GM19351 (cell line): ENCODE measurements at regions not wholly inside any gene's neighbourhood (a gene's known extent, or its start where the extent isn't known, plus 50 kb on each side); places are given as distances from the start of the nearest gene placed in this dataset.
"Not testable (repeated sequence)": the region's sequence is repeated elsewhere in the genome, so short reads cannot be mapped to it uniquely, and the experiment has no call there.

Experiments
- ATAC-seq: cut with Tn5 transposase; IDR thresholded peaks from one replicate; pipeline ENCODE4 v1.9.1; 2021; ENCODE audit warnings: mild to moderate bottlenecking, moderate library complexity; ENCODE audit not compliant: unreplicated experiment

- not testable (repeated sequence) for ATAC-seq
These were observed 773.7 kb upstream of the CITED2 start for GRCh38 chr6:140147825-140148814.

GRCh38 chr6:140140891-140141290, 766.4 kb upstream of the CITED2 start:
- ATAC-seq = no peak

GRCh38 chr6:140138311-140139010, 764.0 kb upstream of the CITED2 start:
- no peak for ATAC-seq

- ATAC-seq = no peak
These were observed 759.8 kb upstream of the CITED2 start for GRCh38 chr6:140134224-140134623.

- ATAC-seq = no peak
These were observed 755.6 kb upstream of the CITED2 start for GRCh38 chr6:140130074-140130473.

GRCh38 chr6:140124498-140124897, 750.0 kb upstream of the CITED2 start:
- no peak for ATAC-seq

- ATAC-seq = no peak
These were observed 733.7 kb upstream of the CITED2 start for GRCh38 chr6:140108167-140108566.

- no peak for ATAC-seq
These were observed 732.8 kb upstream of the CITED2 start for GRCh38 chr6:140107216-140107615.

GRCh38 chr6:140105857-140106256, 731.4 kb upstream of the CITED2 start:
- ATAC-seq = no peak

GRCh38 chr6:140105241-140105640, 730.8 kb upstream of the CITED2 start:
- no peak for ATAC-seq

GRCh38 chr6:140101818-140102217, 727.4 kb upstream of the CITED2 start:
- peak; percentile 33 for ATAC-seq

- peak; percentile 65 for ATAC-seq
These were observed 726.9 kb upstream of the CITED2 start for GRCh38 chr6:140101367-140101766.

GRCh38 chr6:140095532-140095931, 721.1 kb upstream of the CITED2 start:
- no peak for ATAC-seq

- ATAC-seq = no peak
These were observed 717.4 kb upstream of the CITED2 start for GRCh38 chr6:140091895-140092294.

- ATAC-seq = no peak
These were observed 716.4 kb upstream of the CITED2 start for GRCh38 chr6:140090871-140091270.

- ATAC-seq = no peak
These were observed 708.9 kb upstream of the CITED2 start for GRCh38 chr6:140083375-140083774.

GRCh38 chr6:140082867-140083297, 708.4 kb upstream of the CITED2 start:
- ATAC-seq = no peak

GRCh38 chr6:140079328-140079727, 704.9 kb upstream of the CITED2 start:
- ATAC-seq = no peak

- no peak for ATAC-seq
These were observed 704.2 kb upstream of the CITED2 start for GRCh38 chr6:140078561-140079125.

GRCh38 chr6:140077827-140078560, 703.5 kb upstream of the CITED2 start:
- ATAC-seq = no peak

GRCh38 chr6:140076105-140076504, 701.7 kb upstream of the CITED2 start:
- ATAC-seq = no peak
